ENCODE measurements at regions not wholly inside any gene's neighbourhood (a gene's known extent, or its start where the extent isn't known, plus 50 kb on each side); places are given as distances from the start of the nearest gene placed in this dataset.
"Not testable (repeated sequence)": the region's sequence is repeated elsewhere in the genome, so short reads cannot be mapped to it uniquely, and the experiment has no call there.

DNA sequence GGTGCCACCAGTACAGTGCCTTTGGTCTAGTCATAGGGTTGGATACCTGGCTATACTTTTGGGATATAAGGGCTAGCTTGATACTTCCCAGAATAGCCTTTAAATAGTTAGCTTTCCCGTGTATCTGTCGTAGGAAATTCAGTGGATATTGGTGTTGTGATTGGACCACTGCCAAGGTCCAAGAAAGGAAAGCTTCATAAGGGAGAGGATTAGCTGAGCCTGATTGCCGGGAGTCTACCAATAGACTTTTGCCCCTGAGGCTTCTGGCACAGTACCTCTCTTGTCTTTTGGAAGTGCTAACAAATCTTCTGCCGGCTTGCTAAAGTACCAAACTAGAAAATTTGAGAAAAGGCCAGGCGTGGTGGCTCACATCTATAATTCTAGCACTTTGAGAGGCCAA is 61.1 kb upstream of the XIST start:
- Histone ChIP-seq H3K9ac (ENCODE audit: low read length) (no peak overlapping the region), H3K9me3 (ENCODE audit: control extremely low read depth in 1 of 3, control insufficient read depth in 2 of 3, insufficient read depth in 1 of 3, low read length in 2 of 3) (no peaks in the 10 kb centered on the region), H3K4me2 (replicated peaks; ENCODE audit: low read depth, low read length, poor library complexity, severe bottlenecking) (no peak overlapping the region), H3K36me3 (replicated peaks in 1 of 2; ENCODE audit: control extremely low read depth in 1 of 2, control insufficient read depth in 1 of 2, extremely low read depth in 1 of 2, insufficient read depth in 2 of 2, low read length in 1 of 2) (no peaks in the 10 kb centered on the region), H3K27me3 (replicated peaks in 1 of 4; ENCODE audit: control extremely low read depth in 1 of 4, control insufficient read depth in 3 of 4, insufficient read depth in 4 of 4, low read length in 3 of 4) (no peaks in the 10 kb centered on the region), H4K20me1 (ENCODE audit: control insufficient read depth, insufficient read depth, low read length, poor library complexity, severe bottlenecking) (no peaks in the 10 kb centered on the region), H2AFZ (ENCODE audit: insufficient read depth, low read depth, low read length, poor library complexity, severe bottlenecking) (no peak overlapping the region), H3K4me3 (ENCODE audit: control extremely low read depth in 1 of 5, extremely low read depth in 1 of 5, insufficient read depth in 1 of 5, low read depth in 2 of 5, low read length in 4 of 5) (no peak overlapping the region), H3K79me2 (ENCODE audit: control insufficient read depth, insufficient read depth, low read length) (no peaks in the 10 kb centered on the region), H3K4me1 (ENCODE audit: control insufficient read depth in 2 of 2, insufficient read depth in 2 of 2, low read length in 2 of 2) (no peaks in the 10 kb centered on the region), H3K27ac (ENCODE audit: low read length in 2 of 2) (no peak overlapping the region)
- ATAC-seq (ENCODE audit: low read depth) (no peak), DNase-seq (no peak)
- H3K4me3 Mint-ChIP-seq, result no peak overlapping the region
- intact Hi-C loops (cut with micrococcal nuclease), result no loop called here
- H3K27me3 Mint-ChIP-seq, result no peaks in the 10 kb centered on the region
- 100% methylated on average over 1 of the region's 5 CpGs for WGBS (ENCODE audit: insufficient coverage)
- no peaks in the 10 kb centered on the region for H3K9me3 Mint-ChIP-seq (ENCODE audit: insufficient read depth)
- H3K27ac Mint-ChIP-seq, result no peak overlapping the region
- H3K4me1 Mint-ChIP-seq, result no peaks in the 10 kb centered on the region
- ChIA-PET CTCF (no interaction called here), POLR2A (no interaction called here)
- no peak for TF ChIP-seq EZH2 (IDR thresholded peaks at IDR 0.05; ENCODE audit: borderline replicate concordance, insufficient read depth, low read depth, low read length, poor library complexity, severe bottlenecking)
- TF ChIP-seq, protein P1, sequence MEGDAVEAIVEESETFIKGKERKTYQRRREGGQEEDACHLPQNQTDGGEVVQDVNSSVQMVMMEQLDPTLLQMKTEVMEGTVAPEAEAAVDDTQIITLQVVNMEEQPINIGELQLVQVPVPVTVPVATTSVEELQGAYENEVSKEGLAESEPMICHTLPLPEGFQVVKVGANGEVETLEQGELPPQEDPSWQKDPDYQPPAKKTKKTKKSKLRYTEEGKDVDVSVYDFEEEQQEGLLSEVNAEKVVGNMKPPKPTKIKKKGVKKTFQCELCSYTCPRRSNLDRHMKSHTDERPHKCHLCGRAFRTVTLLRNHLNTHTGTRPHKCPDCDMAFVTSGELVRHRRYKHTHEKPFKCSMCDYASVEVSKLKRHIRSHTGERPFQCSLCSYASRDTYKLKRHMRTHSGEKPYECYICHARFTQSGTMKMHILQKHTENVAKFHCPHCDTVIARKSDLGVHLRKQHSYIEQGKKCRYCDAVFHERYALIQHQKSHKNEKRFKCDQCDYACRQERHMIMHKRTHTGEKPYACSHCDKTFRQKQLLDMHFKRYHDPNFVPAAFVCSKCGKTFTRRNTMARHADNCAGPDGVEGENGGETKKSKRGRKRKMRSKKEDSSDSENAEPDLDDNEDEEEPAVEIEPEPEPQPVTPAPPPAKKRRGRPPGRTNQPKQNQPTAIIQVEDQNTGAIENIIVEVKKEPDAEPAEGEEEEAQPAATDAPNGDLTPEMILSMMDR (IDR thresholded peaks at IDR 0.05), result no peak

GRCh38 chrX:73911946-73912345 is 59.4 kb upstream of the XIST start:
- WGBS (ENCODE audit: insufficient coverage), result 100% methylated on average over 1 of the region's 5 CpGs
- H3K27ac ChIP-seq (ENCODE audit: low read length in 2 of 2); H3K9ac ChIP-seq (ENCODE audit: low read length); ATAC-seq (ENCODE audit: low read depth); CTCF ChIA-PET; H4K20me1 ChIP-seq (ENCODE audit: control insufficient read depth, insufficient read depth, low read length, poor library complexity, severe bottlenecking); H3K27me3 ChIP-seq (replicated peaks in 1 of 4; ENCODE audit: control extremely low read depth in 1 of 4, control insufficient read depth in 3 of 4, insufficient read depth in 4 of 4, low read length in 3 of 4); H3K4me3 Mint-ChIP-seq; DNase-seq; POLR2A ChIA-PET; H2AFZ ChIP-seq (ENCODE audit: insufficient read depth, low read depth, low read length, poor library complexity, severe bottlenecking); H3K4me3 ChIP-seq (ENCODE audit: control extremely low read depth in 1 of 5, extremely low read depth in 1 of 5, insufficient read depth in 1 of 5, low read depth in 2 of 5, low read length in 4 of 5); H3K4me1 Mint-ChIP-seq; H3K9me3 ChIP-seq (ENCODE audit: control extremely low read depth in 1 of 3, control insufficient read depth in 2 of 3, insufficient read depth in 1 of 3, low read length in 2 of 3); intact Hi-C loops (cut with micrococcal nuclease); H3K27me3 Mint-ChIP-seq; H3K4me2 ChIP-seq (replicated peaks; ENCODE audit: low read depth, low read length, poor library complexity, severe bottlenecking); H3K36me3 ChIP-seq (replicated peaks in 1 of 2; ENCODE audit: control extremely low read depth in 1 of 2, control insufficient read depth in 1 of 2, extremely low read depth in 1 of 2, insufficient read depth in 2 of 2, low read length in 1 of 2); H3K4me1 ChIP-seq (ENCODE audit: control insufficient read depth in 2 of 2, insufficient read depth in 2 of 2, low read length in 2 of 2); H3K9me3 Mint-ChIP-seq (ENCODE audit: insufficient read depth); H3K79me2 ChIP-seq (ENCODE audit: control insufficient read depth, insufficient read depth, low read length); H3K27ac Mint-ChIP-seq: not testable (repeated sequence)

- H3K4me1 Mint-ChIP-seq; POLR2A ChIA-PET; H3K9me3 ChIP-seq (ENCODE audit: control extremely low read depth in 1 of 3, control insufficient read depth in 2 of 3, insufficient read depth in 1 of 3, low read length in 2 of 3); H3K9ac ChIP-seq (ENCODE audit: low read length); CTCF ChIA-PET; H3K27ac Mint-ChIP-seq; H3K4me1 ChIP-seq (ENCODE audit: control insufficient read depth in 2 of 2, insufficient read depth in 2 of 2, low read length in 2 of 2); H3K9me3 Mint-ChIP-seq (ENCODE audit: insufficient read depth); H3K27ac ChIP-seq (ENCODE audit: low read length in 2 of 2); ATAC-seq (ENCODE audit: low read depth); H3K36me3 ChIP-seq (replicated peaks in 1 of 2; ENCODE audit: control extremely low read depth in 1 of 2, control insufficient read depth in 1 of 2, extremely low read depth in 1 of 2, insufficient read depth in 2 of 2, low read length in 1 of 2); H3K27me3 ChIP-seq (replicated peaks in 1 of 4; ENCODE audit: control extremely low read depth in 1 of 4, control insufficient read depth in 3 of 4, insufficient read depth in 4 of 4, low read length in 3 of 4); intact Hi-C loops (cut with micrococcal nuclease); H4K20me1 ChIP-seq (ENCODE audit: control insufficient read depth, insufficient read depth, low read length, poor library complexity, severe bottlenecking); H3K4me3 ChIP-seq (ENCODE audit: control extremely low read depth in 1 of 5, extremely low read depth in 1 of 5, insufficient read depth in 1 of 5, low read depth in 2 of 5, low read length in 4 of 5); H2AFZ ChIP-seq (ENCODE audit: insufficient read depth, low read depth, low read length, poor library complexity, severe bottlenecking); H3K4me3 Mint-ChIP-seq; H3K79me2 ChIP-seq (ENCODE audit: control insufficient read depth, insufficient read depth, low read length); DNase-seq; H3K27me3 Mint-ChIP-seq; H3K4me2 ChIP-seq (replicated peaks; ENCODE audit: low read depth, low read length, poor library complexity, severe bottlenecking): not testable (repeated sequence)
- no CpG with 5 or more reads among the region's 2 CpGs for WGBS (ENCODE audit: insufficient coverage)
These were observed 53.3 kb upstream of the XIST start for GRCh38 chrX:73905749-73906374.
